HEK293T (cell line): ENCODE measurements at regions not wholly inside any gene's neighbourhood (a gene's known extent, or its start where the extent isn't known, plus 50 kb on each side); places are given as distances from the start of the nearest gene placed in this dataset.

Source experiments
- CTCF ChIA-PET: fragments of 350-600 bp; formaldehyde crosslinking; extraction: SDS; loops from one replicate; lab custom pipeline; 2021; ENCODE audit warnings: antibody characterized with exemption, inconsistent platforms; lab: Yijun Ruan, JAX
- POLR2A ChIA-PET: fragments of 350-600 bp; formaldehyde crosslinking; extraction: SDS; loops from one replicate; lab custom pipeline; 2020; ENCODE audit warnings: antibody characterized with exemption, inconsistent platforms; lab: Yijun Ruan, JAX
- DNase-seq: peaks from one replicate; pipeline ENCODE4 v3.0.0; 2012; ENCODE audit warnings: mixed read lengths; ENCODE audit errors: extremely low spot score
- ARNT ChIP-seq: fragments of 450-650 bp; IDR thresholded peaks from 2 replicates; pipeline ENCODE4 v1.6.1; 2017; ENCODE audit warnings: mild to moderate bottlenecking
- BHLHE40 ChIP-seq: fragments of 450-650 bp; IDR thresholded peaks from 2 replicates; pipeline ENCODE4 v1.6.1; 2016; ENCODE audit warnings: mild to moderate bottlenecking, moderate library complexity, borderline replicate concordance
- CTBP1 ChIP-seq: fragments of 450-650 bp; IDR thresholded peaks from 2 replicates; pipeline ENCODE4 v1.6.1; 2016; ENCODE audit warnings: borderline replicate concordance
- ELF4 ChIP-seq: fragments of 450-650 bp; IDR thresholded peaks from 2 replicates; pipeline ENCODE4 v1.6.1; 2017; ENCODE audit warnings: antibody characterized with exemption
- FOXA1 ChIP-seq: fragments of 450-650 bp; IDR thresholded peaks from 2 replicates; pipeline ENCODE4 v1.6.1; 2016; ENCODE audit warnings: mild to moderate bottlenecking
- FOXK2 ChIP-seq: fragments of 450-650 bp; IDR thresholded peaks from 2 replicates; pipeline ENCODE4 v1.6.1; 2016; ENCODE audit warnings: mild to moderate bottlenecking
- FOXM1 ChIP-seq: fragments of 450-650 bp; IDR thresholded peaks from 2 replicates; pipeline ENCODE4 v1.6.1; 2017; ENCODE audit warnings: mild to moderate bottlenecking, borderline replicate concordance
- HDGF ChIP-seq: fragments of 450-650 bp; IDR thresholded peaks from 2 replicates; pipeline ENCODE4 v1.6.1; 2017; ENCODE audit warnings: antibody characterized with exemption, borderline replicate concordance
- L3MBTL2 ChIP-seq: fragments of 450-650 bp; conservative IDR thresholded peaks from 2 replicates; pipeline ENCODE4 v1.6.1; 2016; ENCODE audit warnings: mild to moderate bottlenecking
- LEF1 ChIP-seq: fragments of 450-650 bp; IDR thresholded peaks from 2 replicates; pipeline ENCODE4 v1.6.1; 2017; ENCODE audit warnings: mild to moderate bottlenecking, borderline replicate concordance
- NFRKB ChIP-seq: fragments of 450-650 bp; IDR thresholded peaks from 2 replicates; pipeline ENCODE4 v1.6.1; 2016; ENCODE audit warnings: mild to moderate bottlenecking, moderate library complexity
- PKNOX1 ChIP-seq: fragments of 450-650 bp; IDR thresholded peaks from 2 replicates; pipeline ENCODE4 v1.6.1; 2016
- SP1 ChIP-seq: fragments of 450-650 bp; IDR thresholded peaks from 2 replicates; pipeline ENCODE4 v1.6.1; 2017
- SUZ12 ChIP-seq: fragments of 450-650 bp; IDR thresholded peaks from 2 replicates; pipeline ENCODE4 v1.6.1; 2016; ENCODE audit warnings: mild to moderate bottlenecking
- TARDBP ChIP-seq: fragments of 450-650 bp; IDR thresholded peaks from 2 replicates; pipeline ENCODE4 v1.6.1; 2016
- ZNF384 ChIP-seq: fragments of 450-650 bp; IDR thresholded peaks from 2 replicates; pipeline ENCODE4 v1.6.1; 2016

DNA sequence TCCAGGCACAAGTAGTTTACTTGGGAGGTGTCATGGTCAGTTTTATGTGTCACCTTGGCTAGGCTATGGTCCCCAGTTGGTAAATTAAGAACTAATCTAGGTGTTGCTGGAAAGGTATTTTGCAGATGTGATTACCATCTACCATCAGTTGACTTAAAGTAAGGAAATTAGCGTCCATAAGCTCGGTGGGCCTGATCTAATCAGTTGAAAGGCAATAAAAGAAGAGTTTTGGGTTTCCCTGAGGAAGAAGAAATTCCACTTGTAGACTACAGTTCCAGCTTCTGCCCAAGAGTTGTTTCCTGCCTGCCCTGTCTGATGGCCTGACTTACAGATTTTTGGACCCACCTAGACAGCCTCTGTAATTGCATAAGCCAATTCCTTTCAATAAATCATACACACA lies 438.7 kb upstream of the PROK2 start:
- ChIA-PET CTCF (interaction anchor here (0.6 kb wide), 1 partner anchor 10 kb away, joined by 3 read pairs; no protein-coding TSS in a partner anchor), POLR2A (no interaction called here)
- TF ChIP-seq NFRKB (no peak), HDGF (no peak), LEF1 (no peak), ELF4 (no peak), ARNT (no peak), TARDBP (no peak), SP1 (no peak), SUZ12 (no peak), FOXM1 (no peak), CTBP1 (no peak), FOXK2 (no peak), BHLHE40 (no peak), PKNOX1 (no peak), FOXA1 (no peak), L3MBTL2 (no peak), ZNF384 (no peak)
- DNase-seq = no peak

DNA sequence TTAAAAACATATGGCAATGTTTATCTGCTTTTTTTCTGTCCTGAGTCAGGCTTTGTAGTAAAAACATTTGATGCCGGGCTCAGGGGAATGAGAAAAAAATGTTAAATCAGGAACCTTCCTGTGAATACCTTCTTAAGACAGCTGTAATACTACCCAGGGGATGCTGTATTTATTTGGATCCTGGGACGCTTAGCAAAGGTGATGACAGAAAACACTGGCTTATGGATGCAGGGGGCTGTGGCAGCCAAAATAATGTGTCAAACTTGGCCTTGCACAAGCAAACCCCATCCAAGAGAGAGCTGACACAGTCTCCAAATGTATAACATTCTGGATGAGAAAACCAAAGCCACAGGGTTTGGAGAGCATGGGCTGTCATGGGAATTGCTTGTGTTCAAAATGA lies 438.2 kb upstream of the PROK2 start:
- ChIA-PET CTCF (interaction anchor here (1.6 kb wide), 1 partner anchor 43 kb away, joined by 4 read pairs; no protein-coding TSS in a partner anchor), POLR2A (no interaction called here)
- no peak for DNase-seq
- no peak for TF ChIP-seq HDGF
- TF ChIP-seq ZNF384 = no peak
- no peak for TF ChIP-seq TARDBP
- no peak for TF ChIP-seq FOXK2
- no peak for TF ChIP-seq FOXM1
- no peak for TF ChIP-seq ELF4
- TF ChIP-seq BHLHE40 = no peak
- no peak for TF ChIP-seq SUZ12
- TF ChIP-seq NFRKB = no peak
- no peak for TF ChIP-seq FOXA1
- no peak for TF ChIP-seq L3MBTL2
- no peak for TF ChIP-seq ARNT

- ChIA-PET POLR2A (no interaction called here), CTCF (interaction anchor here (1.6 kb wide), 1 partner anchor 44 kb away, joined by 4 read pairs; no protein-coding TSS in a partner anchor)
- no peak for TF ChIP-seq HDGF
- no peak for TF ChIP-seq FOXM1
- no peak for TF ChIP-seq ARNT
- no peak for DNase-seq
Observed at GRCh38 chr3:72222410-72222809, 437.5 kb upstream of the PROK2 start.

GRCh38 chr3:72220946-72221345 lies 436.0 kb upstream of the PROK2 start:
- TF ChIP-seq L3MBTL2 (no peak), CTBP1 (no peak), BHLHE40 (no peak), FOXK2 (no peak)
- DNase-seq = no peak
- ChIA-PET POLR2A (interaction anchor here (1.0 kb wide), 1 partner anchor 9 kb away, joined by 3 read pairs; no protein-coding TSS in a partner anchor), CTCF (no interaction called here)

DNA sequence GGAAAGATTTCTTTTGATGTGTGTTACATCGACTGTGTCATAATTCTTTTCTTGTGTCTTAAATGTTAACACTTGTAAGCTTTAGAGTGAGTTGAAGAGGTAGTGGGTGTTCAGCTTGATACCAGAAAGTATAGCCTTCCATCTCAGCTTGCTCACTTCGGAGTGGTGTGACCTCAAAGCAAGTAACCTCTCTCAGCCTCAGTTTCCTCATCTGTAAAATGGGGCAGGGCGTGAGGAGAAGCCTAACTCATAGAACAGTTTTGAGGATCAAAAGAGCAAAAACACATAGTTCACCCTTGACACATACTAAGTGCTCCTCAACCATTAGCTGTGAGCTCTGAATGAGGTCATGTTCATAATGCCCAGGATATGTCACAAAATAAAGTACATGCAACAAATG lies 434.8 kb upstream of the PROK2 start:
- ChIA-PET CTCF (no interaction called here), POLR2A (no interaction called here)
- no peak for DNase-seq
- TF ChIP-seq CTBP1 = no peak
- TF ChIP-seq ARNT = no peak
- no peak for TF ChIP-seq SUZ12
- no peak for TF ChIP-seq LEF1
- TF ChIP-seq PKNOX1 = no peak
- TF ChIP-seq FOXK2 = no peak

DNA sequence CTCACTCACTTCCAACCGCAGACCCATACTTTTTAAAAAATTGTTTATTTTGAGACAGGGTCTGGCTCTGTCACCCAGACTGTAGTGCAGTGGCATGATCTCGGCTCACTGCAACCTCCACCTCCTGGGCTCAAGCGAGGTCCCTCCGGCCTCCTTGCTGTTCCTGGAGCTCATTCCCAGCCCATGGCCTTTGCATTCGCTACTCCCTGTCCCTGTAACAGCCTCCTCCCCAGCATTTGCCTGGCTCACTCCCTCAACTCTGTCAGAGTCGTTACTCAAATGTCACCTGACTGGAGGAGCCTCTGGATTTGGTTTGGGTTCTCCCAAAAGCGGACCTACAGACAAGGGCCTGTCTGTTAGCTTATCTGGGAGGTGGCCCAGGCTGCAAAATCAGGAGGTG lies 432.6 kb upstream of the PROK2 start:
- TF ChIP-seq TARDBP (no peak), L3MBTL2 (no peak), CTBP1 (no peak), ARNT (no peak), FOXA1 (no peak), FOXM1 (no peak), ELF4 (no peak), NFRKB (no peak), ZNF384 (no peak), BHLHE40 (no peak), HDGF (no peak), LEF1 (no peak), PKNOX1 (no peak), SP1 (no peak), FOXK2 (no peak), SUZ12 (no peak)
- DNase-seq = no peak
- POLR2A ChIA-PET = no interaction called here
- CTCF ChIA-PET = no interaction called here
